Vagina (tissue), 2 donors: ENCODE measurements at regions not wholly inside any gene's neighbourhood (a gene's known extent, or its start where the extent isn't known, plus 50 kb on each side); places are given as distances from the start of the nearest gene placed in this dataset.
A peak's percentile ranks its signal among the peaks of the same experiment; 100 is the strongest.

Source experiments
- DNase-seq, 2 donors: peaks; one replicate each; pipeline ENCODE4 v3.0.0-alpha.2; 2017; ENCODE audit errors: extremely low spot score in 2 of 2
- H3K27ac ChIP-seq: fragments of 200-600 bp; sonication (generic); one replicate; pipeline ENCODE4 v1.5.1; 2019
- H3K27me3 ChIP-seq: fragments of 200-600 bp; sonication (generic); one replicate; pipeline ENCODE4 v1.5.1; 2019
- H3K36me3 ChIP-seq, 2 donors: fragments of 200-600 bp; sonication (generic); one replicate each; pipeline ENCODE4 v1.5.1; 2017 to 2019
- H3K4me1 ChIP-seq: fragments of 200-600 bp; sonication (generic); one replicate; pipeline ENCODE4 v1.5.1; 2019
- H3K4me3 ChIP-seq, 2 donors: fragments of 200-600 bp; sonication (generic); 1 replicate in 1 of 2; 2 replicates in 1 of 2; pipeline ENCODE4 v1.5.1; 2016 to 2019
- H3K9me3 ChIP-seq: fragments of 200-600 bp; sonication (generic); one replicate; pipeline ENCODE4 v1.5.1; 2019
- POLR2A ChIP-seq, 2 donors: fragments of 450-650 bp; IDR thresholded peaks; one replicate each; pipeline ENCODE4 v1.6.1; 2017; ENCODE audit warnings: antibody characterized with exemption in 2 of 2, mild to moderate bottlenecking in 2 of 2, moderate library complexity in 2 of 2
- POLR2AphosphoS5 ChIP-seq, 2 donors: sonication (generic); formaldehyde crosslinking; IDR thresholded peaks; one replicate each; pipeline ENCODE4 v1.9.0; 2017; ENCODE audit warnings: antibody characterized with exemption in 2 of 2, mild to moderate bottlenecking in 2 of 2, low read depth in 1 of 2; ENCODE audit not compliant: insufficient read depth in 1 of 2
- intact Hi-C: fragments of 100-400 bp; cut with DNase I; formaldehyde crosslinking; loops from one replicate; pipeline ENCODE4 v1.15.1; 2023
- TF ChIP-seq, protein P1 (sequence below), 3 experiments: fragments of 450-650 bp in 2 of 3; fragments of 200-600 bp in 1 of 3; sonication (generic) in 1 of 3; IDR thresholded peaks; one replicate each; pipeline ENCODE4 v1.5.1; 2017 to 2019; ENCODE audit warnings: antibody characterized with exemption in 3 of 3, mild to moderate bottlenecking in 2 of 3, moderate library complexity in 2 of 3

DNA sequence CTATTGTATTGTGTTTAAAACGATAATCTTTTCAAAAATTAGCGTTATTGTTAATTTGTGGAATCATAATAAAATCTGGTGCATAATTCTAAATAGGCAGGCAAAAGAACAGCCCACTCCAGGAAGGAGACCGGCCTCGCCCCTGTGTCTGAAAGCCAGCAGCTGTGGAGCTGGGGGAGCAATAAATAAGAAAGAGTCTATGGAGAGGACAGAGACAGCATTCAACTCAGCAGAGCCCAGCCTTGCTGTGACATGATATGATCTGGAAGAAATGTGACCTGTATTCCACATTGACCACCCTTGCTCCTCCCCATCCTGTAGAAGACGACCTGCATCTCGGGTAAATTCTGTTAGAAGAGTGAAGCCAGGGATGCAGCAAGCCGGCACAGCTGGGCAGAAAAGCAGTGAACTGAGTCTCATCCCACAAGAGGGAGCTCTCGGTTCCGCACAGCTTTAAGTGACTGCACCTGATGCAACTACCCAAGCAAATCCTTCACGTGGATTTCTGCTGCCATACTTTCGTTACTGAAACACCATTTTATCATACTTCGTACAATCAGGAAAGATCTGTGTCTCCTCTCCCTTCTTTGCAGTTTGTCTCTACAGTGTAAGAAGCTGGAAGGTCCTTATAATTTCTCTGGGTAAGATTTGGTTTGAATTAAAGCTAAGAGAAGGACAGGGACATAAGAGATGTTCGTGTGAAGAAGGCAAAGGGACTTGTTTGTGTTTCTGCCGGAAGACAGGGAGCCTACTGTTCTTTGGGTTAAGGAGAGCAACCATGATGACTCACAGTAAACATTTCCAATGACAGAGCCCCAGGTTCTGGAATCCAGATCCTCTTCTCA, 427.1 kb downstream of the GPAM start:
- DNase-seq: no peak
- no peak for TF ChIP-seq POLR2A (IDR thresholded peaks at IDR 0.05)
- TF ChIP-seq POLR2AphosphoS5 (IDR thresholded peaks at IDR 0.05; ENCODE audit: insufficient read depth in 1 of 2, low read depth in 1 of 2): no peak
- TF ChIP-seq, protein P1, sequence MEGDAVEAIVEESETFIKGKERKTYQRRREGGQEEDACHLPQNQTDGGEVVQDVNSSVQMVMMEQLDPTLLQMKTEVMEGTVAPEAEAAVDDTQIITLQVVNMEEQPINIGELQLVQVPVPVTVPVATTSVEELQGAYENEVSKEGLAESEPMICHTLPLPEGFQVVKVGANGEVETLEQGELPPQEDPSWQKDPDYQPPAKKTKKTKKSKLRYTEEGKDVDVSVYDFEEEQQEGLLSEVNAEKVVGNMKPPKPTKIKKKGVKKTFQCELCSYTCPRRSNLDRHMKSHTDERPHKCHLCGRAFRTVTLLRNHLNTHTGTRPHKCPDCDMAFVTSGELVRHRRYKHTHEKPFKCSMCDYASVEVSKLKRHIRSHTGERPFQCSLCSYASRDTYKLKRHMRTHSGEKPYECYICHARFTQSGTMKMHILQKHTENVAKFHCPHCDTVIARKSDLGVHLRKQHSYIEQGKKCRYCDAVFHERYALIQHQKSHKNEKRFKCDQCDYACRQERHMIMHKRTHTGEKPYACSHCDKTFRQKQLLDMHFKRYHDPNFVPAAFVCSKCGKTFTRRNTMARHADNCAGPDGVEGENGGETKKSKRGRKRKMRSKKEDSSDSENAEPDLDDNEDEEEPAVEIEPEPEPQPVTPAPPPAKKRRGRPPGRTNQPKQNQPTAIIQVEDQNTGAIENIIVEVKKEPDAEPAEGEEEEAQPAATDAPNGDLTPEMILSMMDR (IDR thresholded peaks at IDR 0.05): peak in 1 of 3 experiments; percentile 25
- Histone ChIP-seq H3K27me3 (no peaks in the 10 kb centered on the region), H3K36me3 (no peaks in the 10 kb centered on the region), H3K4me1 (no peaks in the 10 kb centered on the region), H3K4me3 (no peak overlapping the region), H3K9me3 (no peaks in the 10 kb centered on the region), H3K27ac (no peak overlapping the region)
- intact Hi-C loops: no loop called here

- Histone ChIP-seq H3K36me3 (no peaks in the 10 kb centered on the region), H3K27me3 (no peaks in the 10 kb centered on the region), H3K27ac (no peak overlapping the region), H3K9me3 (no peaks in the 10 kb centered on the region), H3K4me3 (no peak overlapping the region), H3K4me1 (no peaks in the 10 kb centered on the region)
- DNase-seq: no peak
- TF ChIP-seq POLR2A (IDR thresholded peaks at IDR 0.05) (no peak), POLR2AphosphoS5 (IDR thresholded peaks at IDR 0.05; ENCODE audit: insufficient read depth in 1 of 2, low read depth in 1 of 2) (no peak)
- intact Hi-C loops: no loop called here
These were observed 425.0 kb downstream of the GPAM start for GRCh38 chr10:111758593-111758992.

DNA sequence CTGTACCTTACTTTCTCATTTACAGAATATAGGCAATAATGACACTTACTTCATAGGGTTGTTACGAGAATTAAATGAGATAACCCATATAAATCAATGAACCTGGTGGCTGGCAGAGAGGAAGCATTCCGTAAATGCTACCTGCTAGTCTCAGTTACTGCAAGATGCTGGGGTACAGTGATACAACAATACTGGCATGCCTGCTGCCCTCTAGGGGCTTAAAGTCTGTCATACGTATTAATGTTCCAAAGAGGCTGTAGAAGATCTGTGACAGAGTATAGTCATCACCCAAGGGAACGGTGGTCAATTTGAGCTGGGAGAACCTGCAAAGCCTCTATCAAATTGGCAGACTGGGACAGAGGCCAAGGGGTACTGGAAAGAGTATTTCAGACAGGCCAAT, 421.5 kb downstream of the GPAM start:
- Histone ChIP-seq H3K36me3 (no peaks in the 10 kb centered on the region), H3K27ac (no peak overlapping the region), H3K27me3 (no peaks in the 10 kb centered on the region), H3K4me1 (no peaks in the 10 kb centered on the region), H3K4me3 (no peak overlapping the region), H3K9me3 (no peaks in the 10 kb centered on the region)
- DNase-seq: no peak
- intact Hi-C loops: no loop called here
- TF ChIP-seq POLR2A (IDR thresholded peaks at IDR 0.05) (no peak), POLR2AphosphoS5 (IDR thresholded peaks at IDR 0.05; ENCODE audit: insufficient read depth in 1 of 2, low read depth in 1 of 2) (no peak)
- TF ChIP-seq, protein P1 (IDR thresholded peaks at IDR 0.05): no peak

- Histone ChIP-seq H3K4me3 (no peak overlapping the region), H3K27ac (no peak overlapping the region), H3K9me3 (no peaks in the 10 kb centered on the region), H3K36me3 (no peaks in the 10 kb centered on the region), H3K4me1 (no peaks in the 10 kb centered on the region), H3K27me3 (no peaks in the 10 kb centered on the region)
- TF ChIP-seq POLR2AphosphoS5 (IDR thresholded peaks at IDR 0.05; ENCODE audit: insufficient read depth in 1 of 2, low read depth in 1 of 2): no peak
- TF ChIP-seq POLR2A (IDR thresholded peaks at IDR 0.05): no peak
- TF ChIP-seq, protein P1 (IDR thresholded peaks at IDR 0.05): no peak
- intact Hi-C loops: no loop called here
- DNase-seq: no peak
These were observed 418.3 kb downstream of the GPAM start for GRCh38 chr10:111765216-111765615.

DNA sequence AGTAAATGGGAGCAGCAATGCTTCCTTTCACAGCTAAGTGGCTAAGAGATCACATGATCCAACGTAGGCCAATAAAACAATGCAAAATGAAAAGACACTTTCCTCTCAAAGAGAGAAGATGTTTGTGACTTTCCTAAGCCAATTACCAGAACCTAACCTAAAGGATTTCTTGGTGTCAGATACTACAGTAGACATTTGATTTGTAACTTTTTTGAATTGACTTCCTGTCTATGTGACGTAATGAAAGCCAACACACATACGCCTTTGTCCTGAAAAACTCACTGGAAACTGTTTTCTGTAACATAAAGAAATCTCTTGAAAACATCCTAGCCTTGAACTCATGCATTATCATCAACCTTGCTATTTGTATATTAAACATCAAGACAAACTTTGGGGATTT, 417.1 kb downstream of the GPAM start:
- intact Hi-C loops: no loop called here
- H3K9me3 ChIP-seq: no peaks in the 10 kb centered on the region

More for the DNA sequence above, 417.1 kb downstream of the GPAM start:
- Histone ChIP-seq H3K36me3 (no peaks in the 10 kb centered on the region), H3K4me1 (no peaks in the 10 kb centered on the region), H3K4me3 (no peak overlapping the region), H3K27ac (no peak overlapping the region), H3K27me3 (no peaks in the 10 kb centered on the region)
- TF ChIP-seq, protein P1 (IDR thresholded peaks at IDR 0.05): no peak
- TF ChIP-seq POLR2AphosphoS5 (IDR thresholded peaks at IDR 0.05; ENCODE audit: insufficient read depth in 1 of 2, low read depth in 1 of 2) (no peak), POLR2A (IDR thresholded peaks at IDR 0.05) (no peak)
- no peak for DNase-seq
